Subcutaneous abdominal adipose tissue (tissue), 5 donors: ENCODE measurements at regions not wholly inside any gene's neighbourhood (a gene's known extent, or its start where the extent isn't known, plus 50 kb on each side); places are given as distances from the start of the nearest gene placed in this dataset.

Experiments used
- H3K27ac ChIP-seq: one replicate; pipeline ENCODE4 v1.7.0; 2013; ENCODE audit warnings: low read depth, mild to moderate bottlenecking, inconsistent platforms, low read length, moderate library complexity
- H3K27me3 ChIP-seq, 5 donors: one replicate each; pipeline ENCODE4 v1.7.0; 2013; ENCODE audit warnings: low read length in 5 of 5, inconsistent platforms in 1 of 5; ENCODE audit not compliant: control insufficient read depth in 5 of 5, insufficient read depth in 4 of 5
- H3K36me3 ChIP-seq, 5 donors: one replicate each; pipeline ENCODE4 v1.7.0; 2013; ENCODE audit warnings: low read length in 5 of 5; ENCODE audit not compliant: control insufficient read depth in 5 of 5, insufficient read depth in 5 of 5
- H3K4me1 ChIP-seq, 5 donors: one replicate each; pipeline ENCODE4 v1.7.0; 2013; ENCODE audit warnings: low read length in 5 of 5, mild to moderate bottlenecking in 3 of 5, moderate library complexity in 1 of 5; ENCODE audit not compliant: control insufficient read depth in 5 of 5, insufficient read depth in 5 of 5
- H3K4me3 ChIP-seq, 5 donors: one replicate each; pipeline ENCODE4 v1.7.0; 2013; ENCODE audit warnings: low read length in 5 of 5, low read depth in 1 of 5
- H3K9ac ChIP-seq, 5 donors: one replicate each; pipeline ENCODE4 v1.7.0; 2013; ENCODE audit warnings: low read length in 5 of 5, mild to moderate bottlenecking in 4 of 5, moderate library complexity in 3 of 5
- H3K9me3 ChIP-seq, 5 donors: one replicate each; pipeline ENCODE4 v1.7.0; 2013; ENCODE audit warnings: low read length in 5 of 5; ENCODE audit not compliant: control insufficient read depth in 5 of 5
- donor health status: healthy.
- donor health status: healthy.
- donor health status: healthy.
- donor health status: healthy.
- donor health status: healthy.

GRCh38 chr21:19010996-19011395, 607.4 kb upstream of the TMPRSS15 start:
- Histone ChIP-seq H3K9me3 (no peaks in the 10 kb centered on the region), H3K4me1 (no peaks in the 10 kb centered on the region), H3K9ac (no peak overlapping the region), H3K36me3 (no peaks in the 10 kb centered on the region), H3K4me3 (no peak overlapping the region), H3K27ac (no peak overlapping the region), H3K27me3 (no peaks in the 10 kb centered on the region)

- H3K4me1 ChIP-seq, result no peaks in the 10 kb centered on the region
- H3K27me3 ChIP-seq, result no peaks in the 10 kb centered on the region
- H3K9me3 ChIP-seq, result no peaks in the 10 kb centered on the region
- H3K27ac ChIP-seq, result no peak overlapping the region
- no peak overlapping the region for H3K9ac ChIP-seq
- H3K4me3 ChIP-seq, result no peak overlapping the region
- no peaks in the 10 kb centered on the region for H3K36me3 ChIP-seq
Measured at GRCh38 chr21:19011451-19011850, 607.9 kb upstream of the TMPRSS15 start.

- H3K4me3 ChIP-seq, result no peak overlapping the region
- H3K27ac ChIP-seq, result no peak overlapping the region
- H3K36me3 ChIP-seq, result no peaks in the 10 kb centered on the region
Measured at GRCh38 chr21:19013916-19014315, 610.3 kb upstream of the TMPRSS15 start.

DNA sequence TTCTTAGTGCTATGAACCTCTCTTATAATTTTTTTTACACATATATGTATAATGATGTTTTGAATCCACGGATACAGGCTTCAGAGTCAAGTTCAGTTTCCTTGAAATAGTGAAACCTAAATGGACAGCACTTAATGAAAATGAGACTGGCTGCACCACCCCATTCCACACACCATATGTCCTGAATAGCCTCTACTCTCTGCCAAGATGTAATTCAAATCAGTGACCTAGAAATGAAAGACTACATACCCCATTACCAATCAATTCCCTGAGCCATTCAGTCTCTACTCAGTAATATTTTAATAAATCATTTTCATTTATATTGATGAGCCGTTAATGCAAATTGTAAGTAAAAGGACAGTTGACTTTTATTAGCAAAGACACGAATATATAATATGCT, 614.9 kb upstream of the TMPRSS15 start:
- no peaks in the 10 kb centered on the region for H3K36me3 ChIP-seq
- no peak overlapping the region for H3K4me3 ChIP-seq
- H3K27me3 ChIP-seq, result no peaks in the 10 kb centered on the region
- H3K9me3 ChIP-seq, result peaks cover 0 to 6% (median 0%) of the 10 kb centered on the region in 5 donors
- H3K9ac ChIP-seq, result no peak overlapping the region
- no peaks in the 10 kb centered on the region for H3K4me1 ChIP-seq
- no peak overlapping the region for H3K27ac ChIP-seq

More at GRCh38 chr21:19013916-19014315, 610.3 kb upstream of the TMPRSS15 start:
- Histone ChIP-seq H3K9ac (no peak overlapping the region), H3K9me3 (no peaks in the 10 kb centered on the region), H3K27me3 (no peaks in the 10 kb centered on the region), H3K4me1 (no peaks in the 10 kb centered on the region)

DNA sequence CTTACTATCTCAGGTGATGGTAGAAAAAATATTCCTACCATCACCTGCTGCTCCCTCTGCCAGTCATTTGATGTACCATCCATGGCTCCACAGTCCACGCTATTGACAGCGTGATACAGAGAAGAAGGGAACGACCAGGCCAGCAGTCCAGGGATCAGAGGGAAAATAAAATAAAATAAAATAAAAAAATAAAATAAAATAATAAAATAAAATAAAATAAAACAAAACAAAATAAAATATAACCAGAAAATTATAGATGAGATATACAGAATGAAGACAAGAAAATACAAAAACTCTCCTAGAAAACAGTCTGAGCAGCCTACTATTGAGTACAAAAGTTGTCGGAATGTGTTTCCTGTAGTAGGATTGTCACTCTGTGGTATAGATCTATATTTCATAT, 619.4 kb upstream of the TMPRSS15 start:
- Histone ChIP-seq H3K27me3 (no peaks in the 10 kb centered on the region), H3K9ac (no peak overlapping the region), H3K4me3 (no peak overlapping the region), H3K27ac (no peak overlapping the region), H3K4me1 (no peaks in the 10 kb centered on the region), H3K36me3 (no peaks in the 10 kb centered on the region), H3K9me3 (peaks cover 0 to 6% (median 0%) of the 10 kb centered on the region in 5 donors)

- H3K4me3 ChIP-seq, result no peak overlapping the region
- no peaks in the 10 kb centered on the region for H3K27me3 ChIP-seq
- no peak overlapping the region for H3K9ac ChIP-seq
- H3K27ac ChIP-seq, result no peak overlapping the region
- no peaks in the 10 kb centered on the region for H3K4me1 ChIP-seq
- no peaks in the 10 kb centered on the region for H3K9me3 ChIP-seq
- H3K36me3 ChIP-seq, result no peaks in the 10 kb centered on the region
Measured at GRCh38 chr21:19026911-19027310, 623.3 kb upstream of the TMPRSS15 start.

DNA sequence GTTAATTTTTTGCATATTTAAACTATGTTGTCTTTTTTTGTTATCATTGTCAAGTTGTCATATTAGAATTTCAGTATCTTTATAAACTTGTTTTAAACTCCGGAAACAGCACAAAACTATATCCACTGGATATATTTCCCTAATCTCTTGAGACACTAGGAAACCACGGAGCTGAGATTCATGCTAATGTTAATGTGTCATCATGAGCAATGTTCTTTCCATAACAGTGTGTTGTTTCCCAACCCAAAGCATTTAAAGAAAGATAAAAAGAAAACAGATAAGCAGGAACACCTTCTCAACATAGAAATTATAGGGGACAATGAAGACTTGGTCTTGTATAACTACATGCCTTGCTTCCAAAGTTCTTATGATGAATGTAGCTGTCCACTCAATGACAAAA, 626.2 kb upstream of the TMPRSS15 start:
- Histone ChIP-seq H3K4me1 (no peaks in the 10 kb centered on the region), H3K27ac (no peak overlapping the region), H3K4me3 (no peak overlapping the region), H3K9me3 (no peaks in the 10 kb centered on the region), H3K27me3 (no peaks in the 10 kb centered on the region), H3K9ac (no peak overlapping the region), H3K36me3 (no peaks in the 10 kb centered on the region)

DNA sequence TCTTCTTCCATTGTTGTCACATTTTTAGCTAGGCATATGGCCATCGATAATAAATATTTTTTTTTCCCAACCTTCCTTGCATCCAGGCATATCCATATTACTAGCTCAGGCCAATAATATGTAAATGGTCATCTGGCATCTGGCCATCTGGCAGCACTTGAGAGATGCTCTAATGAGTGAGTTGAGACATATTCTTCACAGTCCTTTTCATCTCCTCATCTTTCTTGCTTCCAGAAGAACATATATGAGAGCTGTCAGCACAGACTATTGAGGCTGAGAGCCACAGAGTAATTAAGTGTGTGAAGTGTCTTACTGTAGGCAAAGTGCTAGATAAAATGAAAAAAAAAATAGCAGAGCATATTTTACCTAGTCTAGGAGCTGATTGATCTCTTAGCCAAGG, 628.4 kb upstream of the TMPRSS15 start:
- H3K4me1 ChIP-seq, result no peaks in the 10 kb centered on the region
- no peak overlapping the region for H3K27ac ChIP-seq
- H3K9me3 ChIP-seq, result no peaks in the 10 kb centered on the region
- no peak overlapping the region for H3K9ac ChIP-seq
- no peaks in the 10 kb centered on the region for H3K27me3 ChIP-seq
- no peaks in the 10 kb centered on the region for H3K36me3 ChIP-seq
- H3K4me3 ChIP-seq, result no peak overlapping the region

GRCh38 chr21:19034041-19034440, 630.5 kb upstream of the TMPRSS15 start:
- H3K4me3 ChIP-seq, result no peak overlapping the region
- no peak overlapping the region for H3K9ac ChIP-seq
- H3K27ac ChIP-seq, result no peak overlapping the region
- no peaks in the 10 kb centered on the region for H3K27me3 ChIP-seq
- no peaks in the 10 kb centered on the region for H3K4me1 ChIP-seq
- H3K36me3 ChIP-seq, result no peaks in the 10 kb centered on the region
- H3K9me3 ChIP-seq, result no peaks in the 10 kb centered on the region

DNA sequence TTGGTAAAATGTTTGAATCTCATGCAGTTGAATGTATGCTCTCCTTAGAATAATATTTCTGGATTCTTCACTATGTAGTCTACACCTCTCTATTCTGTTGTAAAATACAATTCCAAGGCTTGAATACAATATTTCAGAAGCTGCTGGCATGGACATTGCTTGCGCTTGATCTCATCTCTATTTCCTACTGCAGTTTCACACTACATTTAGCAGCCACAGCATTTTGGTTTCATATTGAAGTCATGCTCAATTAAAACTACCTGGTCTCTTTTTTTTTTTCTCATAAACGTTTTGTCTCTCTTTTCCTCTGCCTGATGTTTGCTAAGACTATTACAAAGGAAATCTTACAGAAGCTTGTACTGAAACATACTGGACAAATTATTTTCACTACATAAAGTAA, 631.0 kb upstream of the TMPRSS15 start:
- Histone ChIP-seq H3K27me3 (no peaks in the 10 kb centered on the region), H3K4me3 (no peak overlapping the region), H3K4me1 (no peaks in the 10 kb centered on the region), H3K27ac (no peak overlapping the region), H3K36me3 (no peaks in the 10 kb centered on the region), H3K9me3 (no peaks in the 10 kb centered on the region), H3K9ac (no peak overlapping the region)

DNA sequence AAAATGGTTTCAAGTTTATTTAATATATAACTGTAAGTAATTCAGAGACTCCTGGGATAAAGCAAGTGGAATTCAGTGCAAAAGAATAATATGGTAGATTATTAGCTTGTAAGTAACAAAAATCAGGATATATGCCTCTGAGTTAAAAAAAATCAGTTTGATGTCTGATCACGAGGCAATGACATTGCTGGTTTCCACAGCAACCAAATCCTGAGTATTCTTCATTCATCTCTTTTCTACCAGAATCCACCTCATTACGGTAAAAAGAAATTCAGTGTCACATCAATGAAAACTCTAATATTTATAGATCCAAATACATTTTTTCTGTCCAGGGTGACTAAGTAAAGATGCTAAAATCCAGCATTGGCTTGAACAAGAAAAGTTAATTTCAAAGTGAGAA, 642.3 kb upstream of the TMPRSS15 start:
- H3K36me3 ChIP-seq, result no peaks in the 10 kb centered on the region
- peaks cover 0 to 4% (median 0%) of the 10 kb centered on the region in 5 donors for H3K9me3 ChIP-seq
- no peaks in the 10 kb centered on the region for H3K27me3 ChIP-seq
- no peak overlapping the region for H3K4me3 ChIP-seq
- no peaks in the 10 kb centered on the region for H3K4me1 ChIP-seq
- H3K9ac ChIP-seq, result no peak overlapping the region
- H3K27ac ChIP-seq, result no peak overlapping the region
